B cell (primary cell): ENCODE measurements at regions not wholly inside any gene's neighbourhood (a gene's known extent, or its start where the extent isn't known, plus 50 kb on each side); places are given as distances from the start of the nearest gene placed in this dataset.

Source experiments
- ATAC-seq: fragments of 200-7000 bp; cut with Tn5 transposase; one replicate; pipeline ENCODE4 v1.10.0; 2021; ENCODE audit warnings: low read depth, mild to moderate bottlenecking, moderate number of reproducible peaks, moderate library complexity
- CTCF ChIA-PET: fragments of 350-600 bp; sonication (Branson Sonifier 250); formaldehyde crosslinking; loops from one replicate; lab custom pipeline; 2021; ENCODE audit warnings: antibody characterized with exemption, inconsistent platforms; lab: Charles Lee
- POLR2A ChIA-PET: fragments of 350-600 bp; sonication (Branson Sonifier 250); formaldehyde crosslinking; loops from one replicate; lab custom pipeline; 2021; ENCODE audit warnings: antibody characterized with exemption; lab: Charles Lee
- DNase-seq: peaks from one replicate; pipeline ENCODE4 v3.0.0; 2013
- H2AFZ ChIP-seq: 2 replicates; pipeline ENCODE4 v1.6.1; 2012; ENCODE audit warnings: mild to moderate bottlenecking, low read depth, low read length; ENCODE audit not compliant: insufficient read depth, poor library complexity, severe bottlenecking
- H3K27ac ChIP-seq, 2 donors: 1 replicate in 1 of 2; 2 replicates in 1 of 2; pipeline ENCODE4 v1.5.1; 2012 to 2013; ENCODE audit warnings: low read length in 2 of 2, mild to moderate bottlenecking in 2 of 2, moderate library complexity in 1 of 2
- H3K27me3 ChIP-seq, 4 experiments: fragments of 200-600 bp in 1 of 4; sonication (generic) in 1 of 4; replicated peaks in 1 of 4; 1 replicate in 2 of 4; 2 replicates in 2 of 4; pipeline versions ENCODE4 v1.6.1 to v1.7.0; 2013 to 2016; ENCODE audit warnings: low read length in 3 of 4, mild to moderate bottlenecking in 2 of 4, mixed read lengths in 1 of 4, moderate library complexity in 1 of 4; ENCODE audit not compliant: insufficient read depth in 4 of 4, control insufficient read depth in 3 of 4; ENCODE audit errors: control extremely low read depth in 1 of 4
- H3K36me3 ChIP-seq, 2 experiments: replicated peaks in 1 of 2; 1 replicate in 1 of 2; 2 replicates in 1 of 2; pipeline versions ENCODE4 v1.6.1 to v1.7.1; 2013; ENCODE audit warnings: low read length in 1 of 2; ENCODE audit not compliant: insufficient read depth in 2 of 2, control insufficient read depth in 1 of 2; ENCODE audit errors: control extremely low read depth in 1 of 2, extremely low read depth in 1 of 2
- H3K4me1 ChIP-seq, 2 donors: fragments of 200-600 bp in 1 of 2; sonication (generic) in 1 of 2; 1 replicate in 1 of 2; 2 replicates in 1 of 2; pipeline versions ENCODE4 v1.5.1 to v1.6.1; 2013 to 2017; ENCODE audit warnings: low read length in 2 of 2; ENCODE audit not compliant: control insufficient read depth in 2 of 2, insufficient read depth in 2 of 2
- H3K4me2 ChIP-seq: replicated peaks from 2 replicates; pipeline ENCODE3; 2012; ENCODE audit warnings: mild to moderate bottlenecking, low read depth, low read length; ENCODE audit not compliant: poor library complexity, severe bottlenecking
- H3K4me3 ChIP-seq, 5 experiments: fragments of 200-600 bp in 1 of 5; sonication (generic) in 1 of 5; 1 replicate in 3 of 5; 2 replicates in 2 of 5; pipeline versions ENCODE4 v1.5.1 to v1.7.0; 2011 to 2016; ENCODE audit warnings: low read length in 4 of 5, mild to moderate bottlenecking in 4 of 5, low read depth in 2 of 5, control low read depth in 1 of 5, moderate library complexity in 1 of 5; ENCODE audit not compliant: insufficient read depth in 1 of 5; ENCODE audit errors: control extremely low read depth in 1 of 5, extremely low read depth in 1 of 5
- H3K79me2 ChIP-seq: fragments of 200-600 bp; sonication (generic); one replicate; pipeline ENCODE4 v1.6.0; 2016; ENCODE audit warnings: low read length; ENCODE audit not compliant: control insufficient read depth, insufficient read depth
- H3K9ac ChIP-seq: fragments of 200-600 bp; sonication (generic); 2 replicates; pipeline ENCODE4 v1.6.1; 2017; ENCODE audit warnings: mild to moderate bottlenecking, low read length, moderate library complexity
- H3K9me3 ChIP-seq, 3 donors: one replicate each; pipeline versions ENCODE4 v1.6.1 to v1.7.1; 2013; ENCODE audit warnings: low read length in 2 of 3; ENCODE audit not compliant: control insufficient read depth in 2 of 3, insufficient read depth in 1 of 3; ENCODE audit errors: control extremely low read depth in 1 of 3
- H4K20me1 ChIP-seq: 2 replicates; pipeline ENCODE4 v1.6.0; 2012; ENCODE audit warnings: mild to moderate bottlenecking, low read length; ENCODE audit not compliant: insufficient read depth, control insufficient read depth, poor library complexity, severe bottlenecking
- H3K27ac Mint-ChIP-seq: one replicate; pipeline ENCODE4 v1.8.0; 2021; ENCODE audit warnings: mixed read lengths
- H3K27me3 Mint-ChIP-seq: one replicate; pipeline ENCODE4 v1.8.0; 2021; ENCODE audit warnings: mixed read lengths
- H3K4me1 Mint-ChIP-seq: one replicate; pipeline ENCODE4 v1.8.0; 2021; ENCODE audit warnings: mixed read lengths
- H3K4me3 Mint-ChIP-seq: one replicate; pipeline ENCODE4 v1.8.0; 2021; ENCODE audit warnings: mixed read lengths
- H3K9me3 Mint-ChIP-seq: one replicate; pipeline ENCODE4 v1.8.0; 2022; ENCODE audit warnings: mixed read lengths; ENCODE audit not compliant: insufficient read depth
- EZH2 ChIP-seq: IDR thresholded peaks from 2 replicates; pipeline ENCODE4 v1.6.1; 2012; ENCODE audit warnings: borderline replicate concordance, low read depth, mild to moderate bottlenecking, moderate library complexity, low read length; ENCODE audit not compliant: insufficient read depth, poor library complexity, severe bottlenecking
- WGBS: methylation state at CpG from one replicate; pipeline ENCODE4 v1.1.5; 2013; ENCODE audit warnings: missing lambda C conversion rate; ENCODE audit not compliant: insufficient coverage; 5-methylcytosine and 5-hydroxymethylcytosine counted together
- intact Hi-C: fragments of 100-400 bp; cut with micrococcal nuclease; formaldehyde crosslinking; loops from one replicate; pipeline ENCODE4 v1.10.0; 2022
- TF ChIP-seq, protein P1 (sequence below): fragments of 200-600 bp; IDR thresholded peaks from one replicate; pipeline ENCODE4 v1.8.0; 2022; ENCODE audit warnings: antibody characterized with exemption, mild to moderate bottlenecking

DNA sequence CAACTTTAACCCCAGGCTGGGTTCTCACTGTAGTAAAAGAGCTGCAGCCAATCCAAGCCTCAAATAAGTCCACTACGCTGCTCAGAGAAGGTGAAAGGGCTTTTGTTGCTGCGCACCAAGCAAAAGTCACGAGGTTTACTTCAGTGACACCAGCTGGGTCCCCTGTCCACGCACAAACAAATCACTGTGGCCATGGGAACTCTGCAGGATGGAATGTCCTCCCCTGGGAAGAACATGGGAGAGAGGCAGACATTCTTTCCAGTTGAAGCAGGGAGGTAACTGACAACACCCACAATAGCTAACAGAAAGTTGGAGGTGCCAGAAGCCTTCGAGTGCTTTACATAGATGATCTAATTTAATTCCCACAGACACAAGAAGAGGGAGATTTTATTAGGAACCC is 181.9 kb downstream of the PMP22 start:
- no peaks in the 10 kb centered on the region for H3K4me1 ChIP-seq
- no peak overlapping the region for H2AFZ ChIP-seq
- no peaks in the 10 kb centered on the region for H3K9me3 ChIP-seq
- TF ChIP-seq, protein P1, sequence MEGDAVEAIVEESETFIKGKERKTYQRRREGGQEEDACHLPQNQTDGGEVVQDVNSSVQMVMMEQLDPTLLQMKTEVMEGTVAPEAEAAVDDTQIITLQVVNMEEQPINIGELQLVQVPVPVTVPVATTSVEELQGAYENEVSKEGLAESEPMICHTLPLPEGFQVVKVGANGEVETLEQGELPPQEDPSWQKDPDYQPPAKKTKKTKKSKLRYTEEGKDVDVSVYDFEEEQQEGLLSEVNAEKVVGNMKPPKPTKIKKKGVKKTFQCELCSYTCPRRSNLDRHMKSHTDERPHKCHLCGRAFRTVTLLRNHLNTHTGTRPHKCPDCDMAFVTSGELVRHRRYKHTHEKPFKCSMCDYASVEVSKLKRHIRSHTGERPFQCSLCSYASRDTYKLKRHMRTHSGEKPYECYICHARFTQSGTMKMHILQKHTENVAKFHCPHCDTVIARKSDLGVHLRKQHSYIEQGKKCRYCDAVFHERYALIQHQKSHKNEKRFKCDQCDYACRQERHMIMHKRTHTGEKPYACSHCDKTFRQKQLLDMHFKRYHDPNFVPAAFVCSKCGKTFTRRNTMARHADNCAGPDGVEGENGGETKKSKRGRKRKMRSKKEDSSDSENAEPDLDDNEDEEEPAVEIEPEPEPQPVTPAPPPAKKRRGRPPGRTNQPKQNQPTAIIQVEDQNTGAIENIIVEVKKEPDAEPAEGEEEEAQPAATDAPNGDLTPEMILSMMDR: no peak
- no peak for TF ChIP-seq EZH2
- peaks cover 16% of the 10 kb centered on the region for H3K27me3 Mint-ChIP-seq
- WGBS: 74% methylated on average over 4 of the region's 5 CpGs
- intact Hi-C loops: no loop called here
- no peak overlapping the region for H3K9ac ChIP-seq
- no peak overlapping the region for H3K4me3 Mint-ChIP-seq
- H3K27ac ChIP-seq: no peak overlapping the region
- no peaks in the 10 kb centered on the region for H3K79me2 ChIP-seq
- H3K9me3 Mint-ChIP-seq: no peaks in the 10 kb centered on the region
- no peak overlapping the region for H3K4me3 ChIP-seq
- DNase-seq (no peak), ATAC-seq (no peak)
- ChIA-PET POLR2A (no interaction called here), CTCF (no interaction called here)
- H3K27me3 ChIP-seq: no peaks in the 10 kb centered on the region
- H3K27ac Mint-ChIP-seq: no peak overlapping the region
- no peaks in the 10 kb centered on the region for H3K4me1 Mint-ChIP-seq
- H3K36me3 ChIP-seq: no peaks in the 10 kb centered on the region
- no peak overlapping the region for H3K4me2 ChIP-seq
- no peaks in the 10 kb centered on the region for H4K20me1 ChIP-seq

DNA sequence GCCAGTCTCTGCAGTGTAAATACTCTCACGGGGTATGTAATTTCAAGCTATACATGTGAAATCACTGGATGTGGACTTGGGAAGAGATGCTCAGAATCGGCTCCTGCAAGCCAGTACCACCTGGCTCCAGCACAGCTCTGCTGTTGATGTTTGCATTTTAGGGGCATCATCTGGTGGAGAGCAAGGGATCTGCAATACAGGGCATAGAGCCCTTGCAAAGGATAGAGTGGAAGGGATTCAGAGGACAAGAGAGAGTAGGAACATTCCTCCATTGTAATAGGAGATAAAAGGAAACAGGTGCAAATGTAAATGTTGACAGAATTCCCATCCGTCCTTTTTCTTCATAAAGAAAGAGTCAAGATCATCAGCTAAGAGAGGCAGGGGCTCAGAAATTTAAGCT is 184.1 kb downstream of the PMP22 start:
- Histone ChIP-seq H3K9me3 (no peaks in the 10 kb centered on the region), H3K4me2 (no peak overlapping the region), H3K4me1 (no peaks in the 10 kb centered on the region), H3K9ac (no peak overlapping the region), H3K27ac (no peak overlapping the region), H3K27me3 (no peaks in the 10 kb centered on the region), H4K20me1 (no peaks in the 10 kb centered on the region), H3K36me3 (no peaks in the 10 kb centered on the region), H2AFZ (no peak overlapping the region), H3K4me3 (no peak overlapping the region), H3K79me2 (no peaks in the 10 kb centered on the region)
- ChIA-PET CTCF (no interaction called here), POLR2A (no interaction called here)
- 85% methylated on average over 2 of the region's 3 CpGs for WGBS
- no peak for DNase-seq
- Mint-ChIP-seq H3K27ac (no peak overlapping the region), H3K9me3 (no peaks in the 10 kb centered on the region), H3K4me3 (no peak overlapping the region), H3K27me3 (peaks cover 16% of the 10 kb centered on the region), H3K4me1 (no peaks in the 10 kb centered on the region)
- no peak for TF ChIP-seq EZH2
- TF ChIP-seq, protein P1: no peak
- ATAC-seq: no peak
- intact Hi-C loops: no loop called here
